Caco-2 (cell line): ENCODE measurements at regions not wholly inside any gene's neighbourhood (a gene's known extent, or its start where the extent isn't known, plus 50 kb on each side); places are given as distances from the start of the nearest gene placed in this dataset.

Experiments
- BruUV-seq: library from RNA; stranded (reverse); fragments of 400-500 nt; replicated peaks from 2 replicates; lab custom pipeline; 2021; lab: Mats Ljungman, UMichigan
- CTCF ChIA-PET: fragments of 300-600 bp; sonication (Branson Sonifier 250); formaldehyde crosslinking; loops from one replicate; lab custom pipeline; 2022; ENCODE audit warnings: antibody characterized with exemption; lab: Charles Lee
- POLR2A ChIA-PET: fragments of 300-600 bp; sonication (Branson Sonifier 250); formaldehyde crosslinking; loops from one replicate; lab custom pipeline; 2022; ENCODE audit warnings: antibody characterized with exemption; lab: Charles Lee
- DNase-seq, 2 experiments: peaks; one replicate each; pipeline versions ENCODE4 v3.0.0 to v3.0.0-alpha.2; 2020 to 2022
- H3K27me3 ChIP-seq: replicated peaks from 2 replicates; pipeline ENCODE4 v1.6.0; 2011; ENCODE audit warnings: low read length; ENCODE audit not compliant: control insufficient read depth, insufficient read depth
- H3K36me3 ChIP-seq: 2 replicates; pipeline ENCODE4 v1.5.1; 2011; ENCODE audit warnings: low read length; ENCODE audit not compliant: control insufficient read depth, insufficient read depth
- H3K4me1 ChIP-seq: fragments of 250-450 bp; sonication (Bioruptor Pico); 2 replicates; pipeline ENCODE4 v1.5.1; 2020; ENCODE audit warnings: mild to moderate bottlenecking
- H3K4me3 ChIP-seq: 2 replicates; pipeline ENCODE4 v1.5.1; 2011; ENCODE audit warnings: low read depth, mild to moderate bottlenecking, control low read depth, low read length
- H3K9me3 ChIP-seq: fragments of 250-450 bp; sonication (Bioruptor Pico); 2 replicates; pipeline ENCODE4 v1.5.1; 2020; ENCODE audit warnings: mild to moderate bottlenecking, moderate library complexity
- H3K27ac Mint-ChIP-seq: one replicate; pipeline ENCODE4 v1.8.0; 2022; ENCODE audit warnings: mixed read lengths; ENCODE audit not compliant: unreplicated experiment
- H3K27me3 Mint-ChIP-seq: one replicate; pipeline ENCODE4 v1.8.0; 2022; ENCODE audit warnings: mixed read lengths; ENCODE audit not compliant: insufficient read depth, unreplicated experiment
- H3K36me3 Mint-ChIP-seq: one replicate; pipeline ENCODE4 v1.8.0; 2022; ENCODE audit warnings: mild to moderate bottlenecking, mixed read lengths; ENCODE audit not compliant: insufficient read depth, unreplicated experiment
- H3K4me1 Mint-ChIP-seq: one replicate; pipeline ENCODE4 v1.8.0; 2022; ENCODE audit warnings: low read depth, mixed read lengths; ENCODE audit not compliant: unreplicated experiment
- H3K4me3 Mint-ChIP-seq: one replicate; pipeline ENCODE4 v1.8.0; 2022; ENCODE audit warnings: mild to moderate bottlenecking, moderate library complexity, mixed read lengths; ENCODE audit not compliant: unreplicated experiment
- H3K9me3 Mint-ChIP-seq: one replicate; pipeline ENCODE4 v1.8.0; 2022; ENCODE audit warnings: mixed read lengths; ENCODE audit not compliant: unreplicated experiment
- CTCF ChIP-seq, 2 experiments: fragments of 200-600 bp in 1 of 2; IDR thresholded peaks; 1 replicate in 1 of 2; 2 replicates in 1 of 2; pipeline versions ENCODE4 v1.5.1 to v1.8.0; 2011 to 2022; ENCODE audit warnings: antibody characterized with exemption in 1 of 2, control low read depth in 1 of 2, inconsistent platforms in 1 of 2, low read depth in 1 of 2, low read length in 1 of 2, mild to moderate bottlenecking in 1 of 2, moderate library complexity in 1 of 2; ENCODE audit not compliant: insufficient read depth in 1 of 2, severe bottlenecking in 1 of 2, unreplicated experiment in 1 of 2
- intact Hi-C: fragments of 100-400 bp; cut with micrococcal nuclease; formaldehyde crosslinking; loops from one replicate; pipeline ENCODE4 v1.10.0; 2022; ENCODE audit not compliant: unreplicated experiment

GRCh38 chr10:130567011-130567410 is 430.8 kb downstream of the GLRX3 start:
- Mint-ChIP-seq H3K4me1 (no peaks in the 10 kb centered on the region), H3K27me3 (no peaks in the 10 kb centered on the region), H3K36me3 (no peaks in the 10 kb centered on the region), H3K4me3 (peak overlapping the region; percentile 15), H3K9me3 (no peaks in the 10 kb centered on the region), H3K27ac (no peak overlapping the region)
- DNase-seq = no peak
- Histone ChIP-seq H3K4me3 (no peak overlapping the region), H3K4me1 (no peaks in the 10 kb centered on the region), H3K36me3 (no peaks in the 10 kb centered on the region), H3K27me3 (no peaks in the 10 kb centered on the region), H3K9me3 (no peaks in the 10 kb centered on the region)
- CTCF ChIA-PET = interaction anchor here (0.6 kb wide), 1 partner anchor 467 kb away, joined by 3 read pairs; no protein-coding TSS in a partner anchor
- BruUV-seq = no TSS peak
- TF ChIP-seq CTCF (IDR thresholded peaks at IDR 0.05; ENCODE audit: insufficient read depth in 1 of 2, low read depth in 1 of 2, low read length in 1 of 2, severe bottlenecking in 1 of 2, unreplicated experiment in 1 of 2) = no peak
- intact Hi-C loops = no loop called here
- POLR2A ChIA-PET = no interaction called here

- DNase-seq = no peak
- BruUV-seq = no TSS peak
- H3K4me1 Mint-ChIP-seq = no peaks in the 10 kb centered on the region
- Histone ChIP-seq H3K9me3 (no peaks in the 10 kb centered on the region), H3K4me1 (no peaks in the 10 kb centered on the region), H3K27me3 (no peaks in the 10 kb centered on the region), H3K4me3 (no peak overlapping the region), H3K36me3 (no peaks in the 10 kb centered on the region)
- no peak overlapping the region for H3K27ac Mint-ChIP-seq
- ChIA-PET CTCF (interaction anchor here (0.6 kb wide), 1 partner anchor 467 kb away, joined by 3 read pairs; no protein-coding TSS in a partner anchor), POLR2A (no interaction called here)
- no peaks in the 10 kb centered on the region for H3K27me3 Mint-ChIP-seq
- H3K36me3 Mint-ChIP-seq = no peaks in the 10 kb centered on the region
- TF ChIP-seq CTCF (IDR thresholded peaks at IDR 0.05; ENCODE audit: insufficient read depth in 1 of 2, low read depth in 1 of 2, low read length in 1 of 2, severe bottlenecking in 1 of 2, unreplicated experiment in 1 of 2) = no peak
- no peaks in the 10 kb centered on the region for H3K9me3 Mint-ChIP-seq
- intact Hi-C loops = no loop called here
- peak overlapping the region; percentile 15 for H3K4me3 Mint-ChIP-seq
Measured at GRCh38 chr10:130567436-130567835, 431.2 kb downstream of the GLRX3 start.

- no peaks in the 10 kb centered on the region for H3K36me3 Mint-ChIP-seq
- DNase-seq = no peak
- ChIA-PET POLR2A (no interaction called here), CTCF (no interaction called here)
- Histone ChIP-seq H3K36me3 (no peaks in the 10 kb centered on the region), H3K27me3 (no peaks in the 10 kb centered on the region), H3K9me3 (no peaks in the 10 kb centered on the region), H3K4me3 (no peak overlapping the region), H3K4me1 (no peaks in the 10 kb centered on the region)
- no peaks in the 10 kb centered on the region for H3K9me3 Mint-ChIP-seq
- no peak overlapping the region for H3K27ac Mint-ChIP-seq
- TF ChIP-seq CTCF (IDR thresholded peaks at IDR 0.05; ENCODE audit: insufficient read depth in 1 of 2, low read depth in 1 of 2, low read length in 1 of 2, severe bottlenecking in 1 of 2, unreplicated experiment in 1 of 2) = no peak
- no TSS peak for BruUV-seq
- H3K27me3 Mint-ChIP-seq = no peaks in the 10 kb centered on the region
- no peaks in the 10 kb centered on the region for H3K4me1 Mint-ChIP-seq
- no peak overlapping the region for H3K4me3 Mint-ChIP-seq
- intact Hi-C loops = no loop called here
Measured at GRCh38 chr10:130568246-130568645, 432.1 kb downstream of the GLRX3 start.
